ENCODE measurements at regions not wholly inside any gene's neighbourhood (a gene's known extent, or its start where the extent isn't known, plus 50 kb on each side); places are given as distances from the start of the nearest gene placed in this dataset.

GRCh38 chr12:130220706-130221100 is 58.4 kb downstream of the FZD10 start:
- TF ChIP-seq SIRT6 (IDR thresholded peaks at IDR 0.05; ENCODE audit: low read length) = no peak
- TF ChIP-seq POLR2A (IDR thresholded peaks at IDR 0.05; ENCODE audit: control extremely low read depth in 1 of 2, low read depth in 2 of 2, low read length in 2 of 2) = no peak
- no peak for TF ChIP-seq BACH1 (IDR thresholded peaks at IDR 0.05; ENCODE audit: low read length)
- TF ChIP-seq EZH2 (IDR thresholded peaks at IDR 0.05; ENCODE audit: low read depth, low read length, severe bottlenecking) = no peak
- TF ChIP-seq RFX5 (IDR thresholded peaks at IDR 0.05; ENCODE audit: borderline replicate concordance, low read depth, low read length) = no peak
- TF ChIP-seq FOSL1 (IDR thresholded peaks at IDR 0.05; ENCODE audit: insufficient read depth, low read depth, low read length) = no peak
- no peak for TF ChIP-seq JUN (IDR thresholded peaks at IDR 0.05; ENCODE audit: low read depth, low read length)
- TF ChIP-seq SAP30 (IDR thresholded peaks at IDR 0.05; ENCODE audit: insufficient read depth, insufficient replicate concordance, low read length) = no peak
- TF ChIP-seq ZNF274 (IDR thresholded peaks at IDR 0.05; ENCODE audit: borderline replicate concordance, extremely low read depth, low read length) = no peak
- no peak for TF ChIP-seq ASH2L (IDR thresholded peaks at IDR 0.05; ENCODE audit: low read length)
- no peak for TF ChIP-seq TBP (IDR thresholded peaks at IDR 0.05; ENCODE audit: low read depth, low read length)
- no peak for TF ChIP-seq SP2 (IDR thresholded peaks at IDR 0.05; ENCODE audit: low read length)
- no peak for TF ChIP-seq NRF1 (IDR thresholded peaks at IDR 0.05; ENCODE audit: low read depth, low read length)
- TF ChIP-seq GABPA (IDR thresholded peaks at IDR 0.05; ENCODE audit: borderline replicate concordance, insufficient read depth, low read length) = no peak
- Histone ChIP-seq H3K27me3 (replicated peaks in 1 of 4; ENCODE audit: control insufficient read depth in 3 of 4, extremely low read depth in 1 of 4, insufficient read depth in 3 of 4, low read length in 3 of 4) (peaks cover 23 to 88% (median 62%) of the 10 kb centered on the region in 4 experiments), H3K56ac (replicated peaks; ENCODE audit: insufficient read length, low read depth, low read length) (no peak overlapping the region), H3K36me3 (ENCODE audit: control insufficient read depth in 2 of 4, insufficient read depth in 4 of 4, low read length in 3 of 4) (no peaks in the 10 kb centered on the region), H4K5ac (ENCODE audit: insufficient read length, low read depth, low read length) (no peak overlapping the region), H2BK15ac (ENCODE audit: low read length) (no peak overlapping the region), H3K9me3 (ENCODE audit: insufficient read depth in 2 of 2, low read depth in 1 of 2, low read length in 1 of 2) (no peaks in the 10 kb centered on the region; a peak in 2 of 4 replicates), H3K79me1 (ENCODE audit: low read depth, low read length) (no peaks in the 10 kb centered on the region), H3K79me2 (ENCODE audit: control insufficient read depth in 1 of 2, insufficient read depth in 2 of 2, low read length in 2 of 2) (no peaks in the 10 kb centered on the region), H2AK5ac (ENCODE audit: low read depth, low read length) (no peak overlapping the region), H2AFZ (ENCODE audit: low read length) (no peak overlapping the region), H3K27ac (ENCODE audit: low read depth, low read length) (no peak overlapping the region), H4K8ac (ENCODE audit: extremely low read depth, insufficient read depth, low read length) (no peak overlapping the region), H3K4me2 (ENCODE audit: insufficient read depth in 1 of 2, low read depth in 2 of 2, low read length in 2 of 2) (peak overlapping the region; percentile 41 to 45; a peak in 2 of 4 replicates), H2BK5ac (ENCODE audit: low read depth, low read length) (no peak overlapping the region), H2BK12ac (ENCODE audit: low read depth, low read length) (no peak overlapping the region), H2BK120ac (replicated peaks; ENCODE audit: low read depth, low read length) (no peak overlapping the region), H3K4me3 (ENCODE audit: extremely low read depth in 1 of 4, insufficient read depth in 2 of 4, low read depth in 3 of 4, low read length in 4 of 4) (peak overlapping the region in 1 of 4 experiments; percentile 39; a peak in 2 of 8 replicates), H4K91ac (replicated peaks; ENCODE audit: insufficient read length, low read length) (no peak overlapping the region), H3K4ac (replicated peaks; ENCODE audit: insufficient read length, low read depth, low read length) (no peak overlapping the region), H3K4me1 (replicated peaks in 1 of 4; ENCODE audit: control insufficient read depth in 3 of 4, insufficient read depth in 4 of 4, low read length in 3 of 4) (peaks cover 2 to 16% (median 10%) of the 10 kb centered on the region in 4 experiments), H3K9ac (replicated peaks in 1 of 4; ENCODE audit: extremely low read depth in 1 of 4, low read depth in 3 of 4, low read length in 3 of 4) (no peak overlapping the region), H3K23me2 (ENCODE audit: low read depth, low read length) (peaks cover 8% of the 10 kb centered on the region), H4K20me1 (replicated peaks in 1 of 2; ENCODE audit: control insufficient read depth in 1 of 2, insufficient read depth in 2 of 2, low read length in 2 of 2) (peaks cover 0 to 10% of the 10 kb centered on the region in 2 experiments), H3K18ac (ENCODE audit: extremely low read depth, low read length) (no peak overlapping the region), H3K23ac (ENCODE audit: insufficient read length) (no peak overlapping the region), H3K14ac (ENCODE audit: insufficient read length) (no peak overlapping the region), H2BK20ac (ENCODE audit: low read length) (no peak overlapping the region)
- 23% methylated on average over 8 of the region's 9 CpGs; no CpG with 5 or more reads in 1 of the 2 experiments for WGBS, 2 experiments (ENCODE audit: extremely low coverage in 1 of 2, insufficient coverage in 1 of 2, insufficient read length in 1 of 2, insufficient replicate concordance in 2 of 2, low coverage in 1 of 2, low lambda C conversion rate in 2 of 2, missing lambda C conversion rate in 1 of 2)
- no peak for FAIRE-seq
- ChIA-PET POLR2A (ENCODE audit: partially characterized antibody) (no interaction called here), CTCF (ENCODE audit: partially characterized antibody) (interaction anchor here (1.3 kb wide), 1 partner anchor 174 kb away, joined by 3 read pairs; no protein-coding TSS in a partner anchor)
- DNase-seq (ENCODE audit: low read depth in 1 of 2, low spot score in 2 of 2) = no peak

Measured in H1 (cell line).